Transverse colon (tissue), 4 donors: ENCODE measurements at regions not wholly inside any gene's neighbourhood (a gene's known extent, or its start where the extent isn't known, plus 50 kb on each side); places are given as distances from the start of the nearest gene placed in this dataset.

Experiments used
- DNase-seq: peaks from one replicate; pipeline ENCODE4 v3.0.0-alpha.2; 2019
- H3K27ac ChIP-seq, 4 donors: fragments of 200-600 bp; sonication (generic); 2 replicates each; pipeline ENCODE4 v1.5.1; 2016 to 2018; ENCODE audit warnings: inconsistent platforms in 4 of 4
- H3K27me3 ChIP-seq: fragments of 200-600 bp; sonication (generic); 2 replicates; pipeline ENCODE4 v1.5.1; 2017; ENCODE audit warnings: inconsistent platforms
- H3K36me3 ChIP-seq, 4 donors: fragments of 200-600 bp; sonication (generic); 2 replicates each; pipeline ENCODE4 v1.5.1; 2017 to 2019; ENCODE audit warnings: inconsistent platforms in 4 of 4
- H3K4me1 ChIP-seq, 4 donors: fragments of 200-600 bp; sonication (generic); 2 replicates each; pipeline ENCODE4 v1.5.1; 2017 to 2020; ENCODE audit warnings: inconsistent platforms in 4 of 4
- H3K4me3 ChIP-seq, 4 donors: fragments of 200-600 bp; sonication (generic); 1 replicate in 1 of 4; 2 replicates in 3 of 4; pipeline versions ENCODE4 v1.5.1 to v1.6.1; 2017 to 2019; ENCODE audit warnings: inconsistent platforms in 4 of 4
- H3K9me3 ChIP-seq, 2 donors: fragments of 200-600 bp; sonication (generic); 2 replicates each; pipeline ENCODE4 v1.5.1; 2017 to 2019; ENCODE audit warnings: inconsistent platforms in 2 of 2
- CTCF ChIP-seq, 5 experiments: fragments of 200-600 bp in 3 of 5; fragments of 450-650 bp in 2 of 5; sonication (generic) in 3 of 5; IDR thresholded peaks; 1 replicate in 2 of 5; 2 replicates in 3 of 5; pipeline ENCODE4 v1.5.1; 2016 to 2017; ENCODE audit warnings: antibody characterized with exemption in 5 of 5, inconsistent platforms in 3 of 5, mild to moderate bottlenecking in 2 of 5, moderate library complexity in 1 of 5
- EP300 ChIP-seq: sonication (generic); formaldehyde crosslinking; IDR thresholded peaks from one replicate; pipeline ENCODE4 v1.6.1; 2017; ENCODE audit warnings: antibody characterized with exemption, low read depth
- POLR2A ChIP-seq: fragments of 450-650 bp; IDR thresholded peaks from one replicate; pipeline ENCODE4 v1.6.1; 2016; ENCODE audit warnings: antibody characterized with exemption, mild to moderate bottlenecking, moderate library complexity
- POLR2AphosphoS5 ChIP-seq, 3 donors: sonication (generic); formaldehyde crosslinking; IDR thresholded peaks; one replicate each; pipeline ENCODE4 v1.6.1; 2016; ENCODE audit warnings: antibody characterized with exemption in 3 of 3
- WGBS, 2 donors: methylation state at CpG; one replicate each; pipeline ENCODE4 v1.1.5; 2018; ENCODE audit warnings: low coverage in 1 of 2; 5-methylcytosine and 5-hydroxymethylcytosine counted together
- in situ Hi-C, 4 donors: fragments of 200-750 bp; cut with MboI; loops; one replicate each; pipeline versions ENCODE4 v1.15.0 to v1.15.1; 2017; ENCODE audit warnings: low sequenced_read_pairs in 3 of 4, low pct_ligation_motif_present in 1 of 4, low pct_unique_long_range_greater_than_20kb in 1 of 4
- intact Hi-C: fragments of 100-400 bp; cut with DNase I; formaldehyde crosslinking; loops from one replicate; pipeline ENCODE4 v1.15.1; 2023; ENCODE audit warnings: low total_unique reads

- TF ChIP-seq CTCF (IDR thresholded peaks at IDR 0.05), result no peak
- no peak for TF ChIP-seq POLR2AphosphoS5 (IDR thresholded peaks at IDR 0.05)
- no peak for TF ChIP-seq EP300
- no peak for TF ChIP-seq POLR2A
- Histone ChIP-seq H3K4me1 (no peaks in the 10 kb centered on the region), H3K36me3 (no peaks in the 10 kb centered on the region), H3K4me3 (no peak overlapping the region), H3K9me3 (no peaks in the 10 kb centered on the region), H3K27me3 (peaks cover 5% of the 10 kb centered on the region), H3K27ac (no peak overlapping the region)
- in situ Hi-C loops, result no loop called here
- 82% methylated on average over 12 of the region's 12 CpGs; no CpG with 5 or more reads in 1 of the 2 donors for WGBS, 2 donors
- intact Hi-C loops, result loop anchor here (1.0 kb wide), 1 partner anchor 58 kb away; no protein-coding TSS in a partner anchor
- no peak for DNase-seq
Measured at GRCh38 chr11:44402466-44403075, 92.6 kb upstream of the ALX4 start.

GRCh38 chr11:44403176-44403575, 93.2 kb upstream of the ALX4 start:
- in situ Hi-C loops (no loop called here), intact Hi-C loops (loop anchor here (1.0 kb wide), 1 partner anchor 59 kb away; no protein-coding TSS in a partner anchor)
- TF ChIP-seq POLR2A (no peak), EP300 (no peak), POLR2AphosphoS5 (IDR thresholded peaks at IDR 0.05) (no peak), CTCF (IDR thresholded peaks at IDR 0.05) (no peak)
- DNase-seq, result no peak
- H3K27ac ChIP-seq, result no peak overlapping the region
- H3K4me1 ChIP-seq, result no peaks in the 10 kb centered on the region
- 54% methylated on average over 4 of the region's 4 CpGs; no CpG with 5 or more reads in 1 of the 2 donors for WGBS, 2 donors
- H3K9me3 ChIP-seq, result no peaks in the 10 kb centered on the region
- H3K4me3 ChIP-seq, result no peak overlapping the region
- no peaks in the 10 kb centered on the region for H3K27me3 ChIP-seq
- H3K36me3 ChIP-seq, result no peaks in the 10 kb centered on the region

- no peaks in the 10 kb centered on the region for H3K36me3 ChIP-seq
- no peak for DNase-seq
Measured at GRCh38 chr11:44403587-44404273, 93.8 kb upstream of the ALX4 start.

More at GRCh38 chr11:44403587-44404273, 93.8 kb upstream of the ALX4 start:
- Histone ChIP-seq H3K9me3 (no peaks in the 10 kb centered on the region), H3K27ac (no peak overlapping the region), H3K4me1 (no peaks in the 10 kb centered on the region), H3K27me3 (no peaks in the 10 kb centered on the region), H3K4me3 (no peak overlapping the region)
- 51 to 64% methylated on average over 3 to 6 of the region's 6 CpGs for WGBS, 2 donors
- intact Hi-C loops (loop anchor here (1.0 kb wide), 1 partner anchor 59 kb away; no protein-coding TSS in a partner anchor), in situ Hi-C loops (no loop called here)
- TF ChIP-seq EP300, result no peak
- no peak for TF ChIP-seq POLR2A
- no peak for TF ChIP-seq POLR2AphosphoS5 (IDR thresholded peaks at IDR 0.05)
- no peak for TF ChIP-seq CTCF (IDR thresholded peaks at IDR 0.05)
